Adrenal gland (tissue), 9 donors: ENCODE measurements at regions not wholly inside any gene's neighbourhood (a gene's known extent, or its start where the extent isn't known, plus 50 kb on each side); places are given as distances from the start of the nearest gene placed in this dataset.

Experiments used
- DNase-seq, 7 donors: peaks; one replicate each; pipeline ENCODE4 v3.0.0-alpha.2; 2019 to 2020
- H3K27ac ChIP-seq, 5 donors: fragments of 200-600 bp; sonication (generic) in 4 of 5; 1 replicate in 3 of 5; 2 replicates in 2 of 5; pipeline versions ENCODE4 v1.5.1 to v1.8.0; 2016 to 2020; ENCODE audit warnings: mild to moderate bottlenecking in 1 of 5
- H3K27me3 ChIP-seq: fragments of 200-600 bp; 2 replicates; pipeline ENCODE4 v1.8.0; 2021
- H3K36me3 ChIP-seq, 2 donors: fragments of 200-600 bp; replicated peaks in 1 of 2; 1 replicate in 1 of 2; 2 replicates in 1 of 2; pipeline versions ENCODE4 v1.5.1 to v1.8.0; 2018 to 2022
- H3K4me1 ChIP-seq, 2 donors: fragments of 200-600 bp; replicated peaks in 1 of 2; 1 replicate in 1 of 2; 2 replicates in 1 of 2; pipeline versions ENCODE4 v1.5.1 to v1.8.0; 2018 to 2021
- H3K4me3 ChIP-seq, 4 donors: fragments of 200-600 bp; sonication (generic) in 3 of 4; one replicate each; pipeline ENCODE4 v1.5.1; 2016 to 2018
- H3K9me3 ChIP-seq, 3 donors: fragments of 200-600 bp; sonication (generic) in 1 of 3; replicated peaks in 1 of 3; 1 replicate in 2 of 3; 2 replicates in 1 of 3; pipeline versions ENCODE4 v1.5.1 to v1.8.0; 2016 to 2021
- CTCF ChIP-seq, 6 experiments: fragments of 450-650 bp in 4 of 6; fragments of 200-600 bp in 2 of 6; sonication (generic) in 1 of 6; IDR thresholded peaks; 1 replicate in 5 of 6; 2 replicates in 1 of 6; pipeline versions ENCODE4 v1.5.1 to v1.8.0; 2016 to 2021; ENCODE audit warnings: antibody characterized with exemption in 6 of 6, mild to moderate bottlenecking in 2 of 6, moderate library complexity in 1 of 6
- POLR2A ChIP-seq, 2 donors: fragments of 450-650 bp; IDR thresholded peaks; one replicate each; pipeline ENCODE4 v1.6.1; 2017; ENCODE audit warnings: antibody characterized with exemption in 2 of 2, mild to moderate bottlenecking in 2 of 2, moderate library complexity in 1 of 2
- WGBS, 4 donors: extraction: QIAGEN DNeasy Blood & Tissue Kit in 2 of 4; methylation state at CpG; one replicate each; pipeline versions ENCODE4 v1.1.5 to v1.1.7; 2013 to 2017; 5-methylcytosine and 5-hydroxymethylcytosine counted together
- intact Hi-C, 2 donors: fragments of 100-400 bp; cut with DNase I; formaldehyde crosslinking; loops; one replicate each; pipeline versions ENCODE4 v1.14.1 to v1.15.0; 2022 to 2023
- donor health status: healthy with polysubstance abuse.
- donor health status: Bipolar disorder and iron deficiency.
- donor health status: DM: yes; HTN: yes; CAD: no.
- donor health status: DM: no; HTN: no; CAD: no.
- donor health status: DM: no; HTN: no; CAD: no.

GRCh38 chr13:97566907-97567306 is 132.9 kb downstream of the RAP2A start:
- no peaks in the 10 kb centered on the region for H3K4me1 ChIP-seq
- TF ChIP-seq POLR2A (IDR thresholded peaks at IDR 0.05) (no peak), CTCF (IDR thresholded peaks at IDR 0.05) (no peak)
- no peak for DNase-seq
- H3K9me3 ChIP-seq, result no peaks in the 10 kb centered on the region
- H3K36me3 ChIP-seq, result no peaks in the 10 kb centered on the region
- H3K4me3 ChIP-seq, result no peak overlapping the region
- H3K27me3 ChIP-seq, result peaks cover 7% of the 10 kb centered on the region
- 89 to 96% (median 93%) methylated on average over 2 of the region's 2 CpGs for WGBS, 4 donors
- intact Hi-C loops, result no loop called here
- H3K27ac ChIP-seq, result no peak overlapping the region

GRCh38 chr13:97567510-97568243 is 133.7 kb downstream of the RAP2A start:
- Histone ChIP-seq H3K27ac (no peak overlapping the region), H3K4me1 (no peaks in the 10 kb centered on the region), H3K27me3 (peaks cover 7% of the 10 kb centered on the region), H3K9me3 (no peaks in the 10 kb centered on the region), H3K36me3 (no peaks in the 10 kb centered on the region), H3K4me3 (no peak overlapping the region)
- WGBS, 4 donors, result 67 to 75% (median 68%) methylated on average over 2 to 3 of the region's 3 CpGs
- TF ChIP-seq CTCF (IDR thresholded peaks at IDR 0.05) (no peak), POLR2A (IDR thresholded peaks at IDR 0.05) (no peak)
- intact Hi-C loops, result no loop called here
- peak in 4 of 7 donors; percentile 19 to 54 (median 26) for DNase-seq

- H3K4me3 ChIP-seq, result no peak overlapping the region
- H3K9me3 ChIP-seq, result no peaks in the 10 kb centered on the region
- no peaks in the 10 kb centered on the region for H3K36me3 ChIP-seq
- intact Hi-C loops, result no loop called here
- TF ChIP-seq CTCF (IDR thresholded peaks at IDR 0.05), result no peak
- no peak for TF ChIP-seq POLR2A (IDR thresholded peaks at IDR 0.05)
- 71 to 80% (median 74%) methylated on average over 1 of the region's 1 CpG for WGBS, 4 donors
- H3K4me1 ChIP-seq, result no peaks in the 10 kb centered on the region
- peaks cover 7% of the 10 kb centered on the region for H3K27me3 ChIP-seq
- no peak overlapping the region for H3K27ac ChIP-seq
- DNase-seq, result peak in 3 of 7 donors; percentile 16 to 54 (median 22)
Observed at GRCh38 chr13:97568850-97569249, 134.9 kb downstream of the RAP2A start.

GRCh38 chr13:97569841-97570240 is 135.9 kb downstream of the RAP2A start:
- Histone ChIP-seq H3K9me3 (no peaks in the 10 kb centered on the region), H3K4me1 (no peaks in the 10 kb centered on the region), H3K4me3 (no peak overlapping the region), H3K36me3 (no peaks in the 10 kb centered on the region), H3K27me3 (peaks cover 7% of the 10 kb centered on the region), H3K27ac (no peak overlapping the region)
- intact Hi-C loops, result no loop called here
- 65 to 78% (median 74%) methylated on average over 8 of the region's 8 CpGs for WGBS, 4 donors
- TF ChIP-seq CTCF (IDR thresholded peaks at IDR 0.05), result no peak
- TF ChIP-seq POLR2A (IDR thresholded peaks at IDR 0.05), result no peak
- DNase-seq, result no peak
